GM12873 (cell line): ENCODE measurements at regions not wholly inside any gene's neighbourhood (a gene's known extent, or its start where the extent isn't known, plus 50 kb on each side); places are given as distances from the start of the nearest gene placed in this dataset.

Source experiments
- CTCF ChIP-seq: IDR thresholded peaks from 2 replicates; pipeline ENCODE4 v1.5.1; 2012; ENCODE audit warnings: low read depth, mild to moderate bottlenecking, moderate library complexity, low read length, control low read depth; ENCODE audit not compliant: insufficient read depth; ENCODE audit errors: missing control alignments

- TF ChIP-seq CTCF: no peak
These were observed 180.8 kb downstream of the PRKX start for GRCh38 chrX:3532581-3533085.

GRCh38 chrX:3529466-3530010, 183.1 kb upstream of the MXRA5 start:
- no peak for TF ChIP-seq CTCF

- no peak for TF ChIP-seq CTCF
These were observed 181.4 kb upstream of the MXRA5 start for GRCh38 chrX:3527811-3528210.

GRCh38 chrX:3527166-3527565, 180.7 kb upstream of the MXRA5 start:
- TF ChIP-seq CTCF: no peak

- TF ChIP-seq CTCF: no peak
These were observed 180.3 kb upstream of the MXRA5 start for GRCh38 chrX:3526731-3527130.

- no peak for TF ChIP-seq CTCF
These were observed 179.6 kb upstream of the MXRA5 start for GRCh38 chrX:3526071-3526470.

GRCh38 chrX:3522101-3522650, 175.7 kb upstream of the MXRA5 start:
- TF ChIP-seq CTCF: no peak

- no peak for TF ChIP-seq CTCF
These were observed 174.9 kb upstream of the MXRA5 start for GRCh38 chrX:3521396-3521795.
